ENCODE measurements at regions not wholly inside any gene's neighbourhood (a gene's known extent, or its start where the extent isn't known, plus 50 kb on each side); places are given as distances from the start of the nearest gene placed in this dataset.

GRCh38 chr20:23212464-23212995 lies 126.4 kb upstream of the CD93 start:
- H3K4me1 ChIP-seq (ENCODE audit: control insufficient read depth in 2 of 2, insufficient read depth in 2 of 2, low read length in 2 of 2) = no peaks in the 10 kb centered on the region
- H3K27me3 ChIP-seq (replicated peaks in 1 of 4; ENCODE audit: control extremely low read depth in 1 of 4, control insufficient read depth in 3 of 4, insufficient read depth in 4 of 4, low read length in 3 of 4) = peaks cover 0 to 2% (median 0%) of the 10 kb centered on the region in 4 experiments
- no peak overlapping the region for H3K27ac ChIP-seq (ENCODE audit: low read length in 2 of 2)
- 100% methylated on average over 1 of the region's 6 CpGs for WGBS (ENCODE audit: insufficient coverage)
- no peak for ATAC-seq (ENCODE audit: low read depth)
- TF ChIP-seq CTCF (IDR thresholded peaks at IDR 0.05) (no peak), EZH2 (IDR thresholded peaks at IDR 0.05; ENCODE audit: borderline replicate concordance, insufficient read depth, low read depth, low read length, poor library complexity, severe bottlenecking) (no peak)
- no peak overlapping the region for H3K4me3 Mint-ChIP-seq
- no peaks in the 10 kb centered on the region for H4K20me1 ChIP-seq (ENCODE audit: control insufficient read depth, insufficient read depth, low read length, poor library complexity, severe bottlenecking)
- H3K79me2 ChIP-seq (ENCODE audit: control insufficient read depth, insufficient read depth, low read length) = no peaks in the 10 kb centered on the region
- peaks cover 4% of the 10 kb centered on the region for H3K27me3 Mint-ChIP-seq
- H3K4me1 Mint-ChIP-seq = no peaks in the 10 kb centered on the region
- ChIA-PET POLR2A (no interaction called here), CTCF (no interaction called here)
- H3K9me3 ChIP-seq (ENCODE audit: control extremely low read depth in 1 of 3, control insufficient read depth in 2 of 3, insufficient read depth in 1 of 3, low read length in 2 of 3) = no peaks in the 10 kb centered on the region
- no peak overlapping the region for H3K4me3 ChIP-seq (ENCODE audit: control extremely low read depth in 1 of 5, extremely low read depth in 1 of 5, insufficient read depth in 1 of 5, low read depth in 2 of 5, low read length in 4 of 5)
- no peak overlapping the region for H2AFZ ChIP-seq (ENCODE audit: insufficient read depth, low read depth, low read length, poor library complexity, severe bottlenecking)
- no peaks in the 10 kb centered on the region for H3K9me3 Mint-ChIP-seq (ENCODE audit: insufficient read depth)
- intact Hi-C loops (cut with micrococcal nuclease) = no loop called here
- no peak for DNase-seq
- H3K27ac Mint-ChIP-seq = no peak overlapping the region
- H3K9ac ChIP-seq (ENCODE audit: low read length) = no peak overlapping the region
- no peak overlapping the region for H3K4me2 ChIP-seq (replicated peaks; ENCODE audit: low read depth, low read length, poor library complexity, severe bottlenecking)
- H3K36me3 ChIP-seq (replicated peaks in 1 of 2; ENCODE audit: control extremely low read depth in 1 of 2, control insufficient read depth in 1 of 2, extremely low read depth in 1 of 2, insufficient read depth in 2 of 2, low read length in 1 of 2) = no peaks in the 10 kb centered on the region

GRCh38 chr20:23212011-23212410 lies 125.9 kb upstream of the CD93 start:
- H3K79me2 ChIP-seq (ENCODE audit: control insufficient read depth, insufficient read depth, low read length) = no peaks in the 10 kb centered on the region
- no peak overlapping the region for H2AFZ ChIP-seq (ENCODE audit: insufficient read depth, low read depth, low read length, poor library complexity, severe bottlenecking)
- POLR2A ChIA-PET = no interaction called here
- H3K27me3 ChIP-seq (replicated peaks in 1 of 4; ENCODE audit: control extremely low read depth in 1 of 4, control insufficient read depth in 3 of 4, insufficient read depth in 4 of 4, low read length in 3 of 4) = peaks cover 0 to 2% (median 0%) of the 10 kb centered on the region in 4 experiments
- Mint-ChIP-seq H3K4me3 (no peak overlapping the region), H3K4me1 (no peaks in the 10 kb centered on the region), H3K27ac (no peak overlapping the region), H3K27me3 (peaks cover 4% of the 10 kb centered on the region), H3K9me3 (ENCODE audit: insufficient read depth) (no peaks in the 10 kb centered on the region)
- no peak overlapping the region for H3K4me2 ChIP-seq (replicated peaks; ENCODE audit: low read depth, low read length, poor library complexity, severe bottlenecking)
- intact Hi-C loops (cut with micrococcal nuclease) = no loop called here
- H3K9ac ChIP-seq (ENCODE audit: low read length) = no peak overlapping the region
- H3K9me3 ChIP-seq (ENCODE audit: control extremely low read depth in 1 of 3, control insufficient read depth in 2 of 3, insufficient read depth in 1 of 3, low read length in 2 of 3) = no peaks in the 10 kb centered on the region
- DNase-seq (no peak), ATAC-seq (ENCODE audit: low read depth) (no peak)
- no peak for TF ChIP-seq CTCF (IDR thresholded peaks at IDR 0.05)
- no peak overlapping the region for H3K27ac ChIP-seq (ENCODE audit: low read length in 2 of 2)
- H4K20me1 ChIP-seq (ENCODE audit: control insufficient read depth, insufficient read depth, low read length, poor library complexity, severe bottlenecking) = no peaks in the 10 kb centered on the region
- no peaks in the 10 kb centered on the region for H3K36me3 ChIP-seq (replicated peaks in 1 of 2; ENCODE audit: control extremely low read depth in 1 of 2, control insufficient read depth in 1 of 2, extremely low read depth in 1 of 2, insufficient read depth in 2 of 2, low read length in 1 of 2)
- H3K4me3 ChIP-seq (ENCODE audit: control extremely low read depth in 1 of 5, extremely low read depth in 1 of 5, insufficient read depth in 1 of 5, low read depth in 2 of 5, low read length in 4 of 5) = no peak overlapping the region
- H3K4me1 ChIP-seq (ENCODE audit: control insufficient read depth in 2 of 2, insufficient read depth in 2 of 2, low read length in 2 of 2) = no peaks in the 10 kb centered on the region
- CTCF ChIA-PET = no interaction called here
